ENCODE measurements at regions not wholly inside any gene's neighbourhood (a gene's known extent, or its start where the extent isn't known, plus 50 kb on each side); places are given as distances from the start of the nearest gene placed in this dataset.
"Not testable (repeated sequence)": the region's sequence is repeated elsewhere in the genome, so short reads cannot be mapped to it uniquely, and the experiment has no call there.

DNA sequence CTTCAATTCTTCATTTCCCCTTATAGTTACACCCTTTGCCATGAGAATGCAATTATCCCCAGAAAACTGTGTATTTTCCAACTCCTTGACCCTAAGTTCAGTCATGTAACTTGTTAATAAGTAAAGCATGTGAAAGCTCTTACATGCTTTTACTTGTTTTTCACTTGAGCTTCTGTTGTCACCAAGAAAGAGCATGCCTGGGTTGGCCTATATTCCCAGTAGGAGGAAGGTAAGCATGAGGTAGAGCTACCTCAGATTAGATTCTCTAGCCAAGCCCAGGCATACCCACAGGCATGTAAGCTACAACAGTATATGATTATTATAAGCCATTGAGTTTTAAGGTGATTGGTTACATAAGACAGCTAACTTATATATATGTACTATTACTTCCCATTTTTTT, 101.7 kb upstream of the SMLR1 start:
- no peaks in the 10 kb centered on the region for H3K36me3 ChIP-seq (ENCODE audit: control insufficient read depth in 3 of 3, insufficient read depth in 2 of 3, low read depth in 1 of 3, low read length in 3 of 3)
- no peaks in the 10 kb centered on the region for H3K27me3 ChIP-seq (ENCODE audit: control insufficient read depth in 3 of 3, insufficient read depth in 3 of 3, low read length in 3 of 3)
- FAIRE-seq: no peak
- no peaks in the 10 kb centered on the region for H3K4me1 ChIP-seq (ENCODE audit: control insufficient read depth in 3 of 3, insufficient read depth in 2 of 3, low read depth in 1 of 3, low read length in 2 of 3)
- no peak for DNase-seq
- no peak overlapping the region for H3K4me3 ChIP-seq (ENCODE audit: low read depth in 1 of 3, low read length in 3 of 3)
- H3K9me3 ChIP-seq (ENCODE audit: control insufficient read depth in 2 of 2, insufficient read depth in 1 of 2, low read depth in 1 of 2, low read length in 1 of 2): no peaks in the 10 kb centered on the region
- no peak overlapping the region for H3K27ac ChIP-seq (ENCODE audit: low read depth in 1 of 3, low read length in 2 of 3)

- H3K4me1 ChIP-seq (ENCODE audit: control insufficient read depth in 3 of 3, insufficient read depth in 2 of 3, low read depth in 1 of 3, low read length in 2 of 3); H3K27ac ChIP-seq (ENCODE audit: low read depth in 1 of 3, low read length in 2 of 3); H3K4me3 ChIP-seq (ENCODE audit: low read depth in 1 of 3, low read length in 3 of 3); FAIRE-seq; H3K9me3 ChIP-seq (ENCODE audit: control insufficient read depth in 2 of 2, insufficient read depth in 1 of 2, low read depth in 1 of 2, low read length in 1 of 2); H3K27me3 ChIP-seq (ENCODE audit: control insufficient read depth in 3 of 3, insufficient read depth in 3 of 3, low read length in 3 of 3); DNase-seq; H3K36me3 ChIP-seq (ENCODE audit: control insufficient read depth in 3 of 3, insufficient read depth in 2 of 3, low read depth in 1 of 3, low read length in 3 of 3): not testable (repeated sequence)
- WGBS, 3 donors: 74 to 90% (median 84%) methylated on average over 2 of the region's 2 CpGs
These were observed 99.1 kb upstream of the SMLR1 start for GRCh38 chr6:130728064-130728463.

DNA sequence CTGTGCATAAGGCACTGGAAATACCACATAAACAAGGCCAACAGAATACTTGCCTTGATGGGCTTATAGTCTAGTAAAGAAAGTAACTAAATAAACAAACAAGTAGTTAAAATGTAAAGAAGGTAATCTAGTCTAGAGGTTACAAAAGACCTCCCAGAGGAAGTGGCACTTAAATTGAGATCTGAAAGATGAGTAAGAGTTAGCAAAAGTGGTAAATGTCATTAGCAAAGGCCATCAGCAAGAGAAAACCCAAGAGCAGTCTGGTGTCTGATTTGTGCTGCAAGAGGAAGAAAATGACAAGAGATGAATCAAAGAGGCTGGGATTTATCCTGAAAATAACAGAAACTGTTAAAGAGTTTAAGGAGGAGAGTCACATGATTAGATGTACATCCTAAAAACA, 96.6 kb upstream of the SMLR1 start:
- Histone ChIP-seq H3K36me3 (ENCODE audit: control insufficient read depth in 3 of 3, insufficient read depth in 2 of 3, low read depth in 1 of 3, low read length in 3 of 3) (no peaks in the 10 kb centered on the region), H3K9me3 (ENCODE audit: control insufficient read depth in 2 of 2, insufficient read depth in 1 of 2, low read depth in 1 of 2, low read length in 1 of 2) (no peaks in the 10 kb centered on the region), H3K27me3 (ENCODE audit: control insufficient read depth in 3 of 3, insufficient read depth in 3 of 3, low read length in 3 of 3) (no peaks in the 10 kb centered on the region), H3K4me3 (ENCODE audit: low read depth in 1 of 3, low read length in 3 of 3) (no peak overlapping the region), H3K4me1 (ENCODE audit: control insufficient read depth in 3 of 3, insufficient read depth in 2 of 3, low read depth in 1 of 3, low read length in 2 of 3) (no peaks in the 10 kb centered on the region), H3K27ac (ENCODE audit: low read depth in 1 of 3, low read length in 2 of 3) (no peak overlapping the region)
- FAIRE-seq: no peak
- no peak for DNase-seq

GRCh38 chr6:130734161-130734560, 93.0 kb upstream of the SMLR1 start:
- Histone ChIP-seq H3K36me3 (ENCODE audit: control insufficient read depth in 3 of 3, insufficient read depth in 2 of 3, low read depth in 1 of 3, low read length in 3 of 3) (no peaks in the 10 kb centered on the region), H3K9me3 (ENCODE audit: control insufficient read depth in 2 of 2, insufficient read depth in 1 of 2, low read depth in 1 of 2, low read length in 1 of 2) (no peaks in the 10 kb centered on the region), H3K4me3 (ENCODE audit: low read depth in 1 of 3, low read length in 3 of 3) (no peak overlapping the region), H3K4me1 (ENCODE audit: control insufficient read depth in 3 of 3, insufficient read depth in 2 of 3, low read depth in 1 of 3, low read length in 2 of 3) (no peaks in the 10 kb centered on the region), H3K27ac (ENCODE audit: low read depth in 1 of 3, low read length in 2 of 3) (no peak overlapping the region), H3K27me3 (ENCODE audit: control insufficient read depth in 3 of 3, insufficient read depth in 3 of 3, low read length in 3 of 3) (no peaks in the 10 kb centered on the region)
- 81 to 83% (median 81%) methylated on average over 3 of the region's 3 CpGs for WGBS, 3 donors
- no peak for FAIRE-seq
- DNase-seq: no peak

DNA sequence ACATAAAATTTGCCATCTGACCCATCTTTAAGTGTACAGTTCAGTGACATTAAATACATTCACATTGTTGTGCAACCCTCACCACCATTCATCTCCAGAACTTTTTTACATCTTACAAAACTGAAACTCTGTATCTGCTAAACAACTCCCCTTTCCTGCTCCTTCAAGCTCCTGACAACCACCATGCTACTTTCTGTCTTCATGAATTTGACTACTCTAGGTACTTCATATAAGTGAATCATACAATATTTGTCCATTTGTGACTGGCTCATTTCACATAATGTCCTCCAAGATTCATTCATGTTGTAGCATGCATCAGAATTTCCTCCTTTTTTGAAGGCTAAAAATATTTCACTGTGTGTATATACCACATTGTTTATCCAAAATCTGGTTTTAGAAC, 86.9 kb upstream of the SMLR1 start:
- Histone ChIP-seq H3K36me3 (ENCODE audit: control insufficient read depth in 3 of 3, insufficient read depth in 2 of 3, low read depth in 1 of 3, low read length in 3 of 3) (no peaks in the 10 kb centered on the region), H3K27ac (ENCODE audit: low read depth in 1 of 3, low read length in 2 of 3) (no peak overlapping the region), H3K4me1 (ENCODE audit: control insufficient read depth in 3 of 3, insufficient read depth in 2 of 3, low read depth in 1 of 3, low read length in 2 of 3) (no peaks in the 10 kb centered on the region), H3K9me3 (ENCODE audit: control insufficient read depth in 2 of 2, insufficient read depth in 1 of 2, low read depth in 1 of 2, low read length in 1 of 2) (no peaks in the 10 kb centered on the region), H3K27me3 (ENCODE audit: control insufficient read depth in 3 of 3, insufficient read depth in 3 of 3, low read length in 3 of 3) (peaks cover 0 to 3% (median 0%) of the 10 kb centered on the region in 3 donors), H3K4me3 (ENCODE audit: low read depth in 1 of 3, low read length in 3 of 3) (no peak overlapping the region)
- FAIRE-seq: no peak
- no peak for DNase-seq

GRCh38 chr6:130742131-130742681, 85.0 kb upstream of the SMLR1 start:
- Histone ChIP-seq H3K27ac (ENCODE audit: low read depth in 1 of 3, low read length in 2 of 3) (no peak overlapping the region), H3K36me3 (ENCODE audit: control insufficient read depth in 3 of 3, insufficient read depth in 2 of 3, low read depth in 1 of 3, low read length in 3 of 3) (no peaks in the 10 kb centered on the region), H3K4me3 (ENCODE audit: low read depth in 1 of 3, low read length in 3 of 3) (no peak overlapping the region), H3K9me3 (ENCODE audit: control insufficient read depth in 2 of 2, insufficient read depth in 1 of 2, low read depth in 1 of 2, low read length in 1 of 2) (no peaks in the 10 kb centered on the region), H3K4me1 (ENCODE audit: control insufficient read depth in 3 of 3, insufficient read depth in 2 of 3, low read depth in 1 of 3, low read length in 2 of 3) (no peaks in the 10 kb centered on the region), H3K27me3 (ENCODE audit: control insufficient read depth in 3 of 3, insufficient read depth in 3 of 3, low read length in 3 of 3) (peaks cover 0 to 3% (median 0%) of the 10 kb centered on the region in 3 donors)
- 78 to 90% (median 88%) methylated on average over 7 of the region's 7 CpGs for WGBS, 3 donors
- FAIRE-seq (no peak), DNase-seq (no peak)

DNA sequence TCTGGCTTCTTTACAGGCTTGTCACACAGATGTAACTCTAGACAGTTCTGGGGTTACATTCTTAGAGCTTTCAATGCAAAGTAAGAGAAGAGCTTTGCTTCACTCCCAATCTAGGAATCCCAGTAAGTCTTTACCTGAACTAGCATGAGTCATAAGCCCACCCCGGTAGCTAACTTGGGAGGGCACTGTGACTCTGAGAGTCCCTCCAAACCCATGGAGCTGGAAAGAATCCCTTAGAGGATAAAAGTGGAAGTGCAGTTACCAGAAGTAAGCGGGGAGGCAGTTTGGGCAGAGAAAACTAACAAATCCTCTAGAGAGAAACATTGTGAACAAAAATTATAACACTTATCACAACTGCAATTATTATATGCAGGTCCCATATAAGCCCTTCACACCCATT, 84.0 kb upstream of the SMLR1 start:
- WGBS, 3 donors: 39 to 53% (median 50%) methylated on average over 2 of the region's 2 CpGs
- no peak overlapping the region for H3K4me3 ChIP-seq (ENCODE audit: low read depth in 1 of 3, low read length in 3 of 3)
- H3K36me3 ChIP-seq (ENCODE audit: control insufficient read depth in 3 of 3, insufficient read depth in 2 of 3, low read depth in 1 of 3, low read length in 3 of 3): no peaks in the 10 kb centered on the region
- no peaks in the 10 kb centered on the region for H3K4me1 ChIP-seq (ENCODE audit: control insufficient read depth in 3 of 3, insufficient read depth in 2 of 3, low read depth in 1 of 3, low read length in 2 of 3)
- no peaks in the 10 kb centered on the region for H3K9me3 ChIP-seq (ENCODE audit: control insufficient read depth in 2 of 2, insufficient read depth in 1 of 2, low read depth in 1 of 2, low read length in 1 of 2)
- no peak for DNase-seq
- FAIRE-seq: no peak
- H3K27me3 ChIP-seq (ENCODE audit: control insufficient read depth in 3 of 3, insufficient read depth in 3 of 3, low read length in 3 of 3): peaks cover 0 to 3% (median 0%) of the 10 kb centered on the region in 3 donors
- H3K27ac ChIP-seq (ENCODE audit: low read depth in 1 of 3, low read length in 2 of 3): no peak overlapping the region

GRCh38 chr6:130744576-130745366, 82.4 kb upstream of the SMLR1 start:
- Histone ChIP-seq H3K4me1 (ENCODE audit: control insufficient read depth in 3 of 3, insufficient read depth in 2 of 3, low read depth in 1 of 3, low read length in 2 of 3) (no peaks in the 10 kb centered on the region), H3K27ac (ENCODE audit: low read depth in 1 of 3, low read length in 2 of 3) (no peak overlapping the region), H3K4me3 (ENCODE audit: low read depth in 1 of 3, low read length in 3 of 3) (no peak overlapping the region), H3K27me3 (ENCODE audit: control insufficient read depth in 3 of 3, insufficient read depth in 3 of 3, low read length in 3 of 3) (peaks cover 0 to 3% (median 0%) of the 10 kb centered on the region in 3 donors), H3K9me3 (ENCODE audit: control insufficient read depth in 2 of 2, insufficient read depth in 1 of 2, low read depth in 1 of 2, low read length in 1 of 2) (peaks cover 0 to 10% of the 10 kb centered on the region in 2 donors), H3K36me3 (ENCODE audit: control insufficient read depth in 3 of 3, insufficient read depth in 2 of 3, low read depth in 1 of 3, low read length in 3 of 3) (no peaks in the 10 kb centered on the region)
- DNase-seq (no peak), FAIRE-seq (no peak)
- 43 to 63% (median 54%) methylated on average over 2 of the region's 2 CpGs for WGBS, 3 donors

GRCh38 chr6:130748041-130748440, 79.2 kb upstream of the SMLR1 start:
- no peaks in the 10 kb centered on the region for H3K27me3 ChIP-seq (ENCODE audit: control insufficient read depth in 3 of 3, insufficient read depth in 3 of 3, low read length in 3 of 3)
- H3K4me3 ChIP-seq (ENCODE audit: low read depth in 1 of 3, low read length in 3 of 3): no peak overlapping the region
- H3K27ac ChIP-seq (ENCODE audit: low read depth in 1 of 3, low read length in 2 of 3): no peak overlapping the region
- H3K36me3 ChIP-seq (ENCODE audit: control insufficient read depth in 3 of 3, insufficient read depth in 2 of 3, low read depth in 1 of 3, low read length in 3 of 3): no peaks in the 10 kb centered on the region
- WGBS, 3 donors: 84 to 86% (median 85%) methylated on average over 1 of the region's 1 CpG
- H3K9me3 ChIP-seq (ENCODE audit: control insufficient read depth in 2 of 2, insufficient read depth in 1 of 2, low read depth in 1 of 2, low read length in 1 of 2): peaks cover 0 to 18% of the 10 kb centered on the region in 2 donors
- DNase-seq (no peak), FAIRE-seq (no peak)
- H3K4me1 ChIP-seq (ENCODE audit: control insufficient read depth in 3 of 3, insufficient read depth in 2 of 3, low read depth in 1 of 3, low read length in 2 of 3): no peaks in the 10 kb centered on the region

Data from small intestine (tissue), 7 donors.